Esophagus muscularis mucosa (tissue), 2 donors: ENCODE measurements at regions not wholly inside any gene's neighbourhood (a gene's known extent, or its start where the extent isn't known, plus 50 kb on each side); places are given as distances from the start of the nearest gene placed in this dataset.

ENCODE experiments used
- EP300 ChIP-seq: sonication (generic); formaldehyde crosslinking; IDR thresholded peaks from one replicate; pipeline ENCODE4 v1.6.1; 2017; ENCODE audit warnings: antibody characterized with exemption
- POLR2A ChIP-seq: fragments of 450-650 bp; IDR thresholded peaks from one replicate; pipeline ENCODE4 v1.6.1; 2017; ENCODE audit warnings: antibody characterized with exemption, moderate library complexity, mild to moderate bottlenecking, low read depth

DNA sequence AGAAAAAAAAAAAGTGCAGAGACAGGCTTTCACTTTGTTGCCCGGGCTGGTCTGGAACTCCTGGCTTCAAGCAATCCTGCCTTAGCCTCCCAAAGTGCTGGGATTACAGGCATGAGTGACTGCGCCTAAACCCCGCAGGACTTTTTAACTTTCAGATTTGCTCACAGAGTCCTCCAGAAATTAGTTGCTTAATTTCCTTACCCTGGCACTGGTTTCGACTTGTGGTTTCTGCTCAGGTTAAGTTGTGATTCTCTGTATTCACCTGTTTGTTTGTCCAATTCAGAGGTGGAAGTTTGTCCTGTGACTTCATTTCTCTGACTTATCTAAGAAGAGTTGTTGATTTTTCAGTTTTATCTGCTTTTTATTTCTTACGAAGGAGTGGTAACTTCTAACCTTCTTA is 238.1 kb downstream of the TMEM182 start:
- no peak for TF ChIP-seq POLR2A
- TF ChIP-seq EP300, result no peak
